Retinal pigment epithelial cell (primary cell): ENCODE measurements at regions not wholly inside any gene's neighbourhood (a gene's known extent, or its start where the extent isn't known, plus 50 kb on each side); places are given as distances from the start of the nearest gene placed in this dataset.
A peak's percentile ranks its signal among the peaks of the same experiment; 100 is the strongest.

Experiments
- DNase-seq: peaks from one replicate; pipeline ENCODE4 v3.0.0-alpha.2; 2010; ENCODE audit warnings: low read depth
- H3K4me3 ChIP-seq: 2 replicates; pipeline ENCODE4 v1.5.1; 2011; ENCODE audit warnings: mild to moderate bottlenecking, low read length, control low read depth, moderate library complexity
- CTCF ChIP-seq: conservative IDR thresholded peaks from 2 replicates; pipeline ENCODE4 v1.5.1; 2011; ENCODE audit warnings: low read depth, low read length, control low read depth, inconsistent platforms

- no peak for TF ChIP-seq CTCF
- H3K4me3 ChIP-seq, result no peak overlapping the region
- DNase-seq, result no peak
Measured at GRCh38 chr3:107008213-107008612, 369.0 kb upstream of the CCDC54 start.

GRCh38 chr3:107013641-107014040 lies 363.6 kb upstream of the CCDC54 start:
- no peak for TF ChIP-seq CTCF
- no peak for DNase-seq
- H3K4me3 ChIP-seq, result no peak overlapping the region

GRCh38 chr3:107024551-107025026 lies 352.6 kb upstream of the CCDC54 start:
- TF ChIP-seq CTCF, result no peak
- no peak for DNase-seq
- no peak overlapping the region for H3K4me3 ChIP-seq

GRCh38 chr3:107025961-107026360 lies 351.3 kb upstream of the CCDC54 start:
- TF ChIP-seq CTCF, result no peak
- no peak overlapping the region for H3K4me3 ChIP-seq
- peak; percentile 74 for DNase-seq

DNA sequence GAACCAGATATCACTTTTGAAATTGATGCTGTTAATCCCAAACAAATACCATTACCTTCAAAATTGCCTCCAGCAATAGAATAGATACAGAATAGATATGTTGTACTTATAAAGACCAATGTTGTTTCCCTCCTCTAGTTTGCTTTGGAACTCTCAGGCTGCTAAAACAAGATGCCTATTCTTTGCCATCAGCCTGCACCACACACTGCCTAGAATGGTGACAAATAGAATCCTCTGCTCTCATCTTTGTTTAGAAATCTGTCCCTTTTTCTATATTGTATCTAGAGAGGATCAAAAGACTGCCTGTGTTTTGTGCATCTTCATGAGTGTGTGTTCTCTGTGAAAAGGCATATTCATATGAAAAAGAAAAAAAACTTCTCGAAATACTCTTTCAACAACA lies 349.2 kb upstream of the CCDC54 start:
- no peak overlapping the region for H3K4me3 ChIP-seq
- TF ChIP-seq CTCF, result no peak
- DNase-seq, result no peak

- H3K4me3 ChIP-seq, result no peak overlapping the region
- no peak for TF ChIP-seq CTCF
- DNase-seq, result no peak
Measured at GRCh38 chr3:107028626-107029025, 348.6 kb upstream of the CCDC54 start.

DNA sequence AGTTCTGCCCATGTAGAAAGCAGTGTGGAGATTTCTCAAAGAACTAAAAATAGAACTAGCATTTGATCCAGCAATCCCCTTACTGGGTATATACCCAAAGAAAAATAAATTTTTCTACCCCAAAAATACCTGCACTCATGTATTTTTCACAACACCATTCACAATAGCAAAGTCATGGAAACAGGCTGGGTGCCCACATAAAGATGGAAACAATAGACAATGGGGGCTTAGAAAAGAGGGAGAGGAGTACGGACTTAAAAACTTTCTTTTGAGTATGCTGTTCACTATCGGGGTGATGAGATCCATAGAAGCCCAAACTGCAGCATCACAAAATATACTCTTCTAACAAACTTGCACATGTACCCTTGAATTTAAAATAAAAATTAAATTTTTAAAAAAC lies 345.1 kb upstream of the CCDC54 start:
- no peak for TF ChIP-seq CTCF
- no peak overlapping the region for H3K4me3 ChIP-seq
- no peak for DNase-seq
